K562 (cell line): ENCODE measurements at regions not wholly inside any gene's neighbourhood (a gene's known extent, or its start where the extent isn't known, plus 50 kb on each side); places are given as distances from the start of the nearest gene placed in this dataset.

Source experiments
- ATAC-seq: fragments of 200-7000 bp; cut with Tn5 transposase; 3 replicates; pipeline ENCODE4 v1.9.1; 2020; ENCODE audit warnings: moderate library complexity
- BruUV-seq: library from RNA; stranded (reverse); fragments of 400-500 nt; replicated peaks from 2 replicates; lab custom pipeline; 2021; lab: Mats Ljungman, UMichigan
- CTCF ChIA-PET: fragments of 300-600 bp; formaldehyde crosslinking; extraction: SDS; loops from one replicate; lab custom pipeline; 2021; ENCODE audit warnings: low intra/inter-chr PET ratio; lab: Yijun Ruan, JAX
- POLR2A ChIA-PET: fragments of 300-600, 350-650 bp; sonication (Branson Sonifier 250); formaldehyde crosslinking; extraction: SDS; loops from one replicate; lab custom pipeline; 2021; ENCODE audit warnings: antibody characterized with exemption, inconsistent platforms; lab: Yijun Ruan, JAX
- DNase-seq, 4 experiments: peaks; one replicate each; pipeline versions ENCODE4 v3.0.0 to v3.0.0-alpha.2; 2011 to 2018; ENCODE audit warnings: low spot score in 3 of 4, mixed read lengths in 3 of 4; ENCODE audit errors: extremely low read depth in 1 of 4
- FAIRE-seq: peaks from 2 replicates; lab custom pipeline; 2011; peaks lifted over from hg19 to GRCh38; lab: Jason Lieb, UNC
- H2AFZ ChIP-seq: 2 replicates; pipeline ENCODE4 v1.6.0; 2011; ENCODE audit warnings: low read depth, low read length, control low read depth, inconsistent platforms
- H3K27ac ChIP-seq: fragments of 200-600 bp; 3 replicates; pipeline ENCODE4 v1.8.0; 2011; ENCODE audit warnings: low read depth, mild to moderate bottlenecking, control low read depth, inconsistent platforms, low read length, moderate library complexity, mixed read lengths; ENCODE audit errors: extremely low read depth
- H3K27me3 ChIP-seq, 2 experiments: fragments of 300-600 bp in 1 of 2; 2 replicates in 1 of 2; 3 replicates in 1 of 2; pipeline versions ENCODE4 v1.6.0 to v1.8.0; 2011; ENCODE audit warnings: inconsistent platforms in 2 of 2, low read length in 2 of 2, mild to moderate bottlenecking in 1 of 2, mixed read lengths in 1 of 2, moderate library complexity in 1 of 2; ENCODE audit not compliant: control insufficient read depth in 2 of 2, insufficient read depth in 2 of 2
- H3K36me3 ChIP-seq: fragments of 300-600 bp; 3 replicates; pipeline ENCODE4 v1.8.0; 2011; ENCODE audit warnings: mild to moderate bottlenecking, low read length, inconsistent platforms; ENCODE audit not compliant: control insufficient read depth, insufficient read depth
- H3K4me1 ChIP-seq, 2 experiments: fragments of 200-600 bp in 1 of 2; replicated peaks in 1 of 2; 2 replicates in 1 of 2; 3 replicates in 1 of 2; pipeline versions ENCODE4 v1.5.1 to v1.8.0; 2011; ENCODE audit warnings: inconsistent platforms in 2 of 2, low read length in 2 of 2, mild to moderate bottlenecking in 1 of 2, mixed read lengths in 1 of 2, moderate library complexity in 1 of 2; ENCODE audit not compliant: control insufficient read depth in 2 of 2, insufficient read depth in 2 of 2
- H3K4me2 ChIP-seq: 2 replicates; pipeline ENCODE4 v1.6.1; 2011; ENCODE audit warnings: low read length, control low read depth, inconsistent platforms, mixed read lengths; ENCODE audit not compliant: insufficient read depth
- H3K4me3 ChIP-seq: fragments of 200-600 bp; sonication (generic), shearing (Covaris generic); 2 replicates; pipeline ENCODE4 v1.5.1; 2016; ENCODE audit warnings: control low read depth, inconsistent platforms
- H3K79me2 ChIP-seq: fragments of 200-600 bp; 3 replicates; pipeline ENCODE4 v1.8.0; 2011; ENCODE audit warnings: low read length, inconsistent platforms; ENCODE audit not compliant: control insufficient read depth, insufficient read depth
- H3K9ac ChIP-seq, 2 experiments: 2 replicates each; pipeline versions ENCODE4 v1.6.0 to v1.6.1; 2011; ENCODE audit warnings: low read depth in 2 of 2, low read length in 2 of 2, control low read depth in 1 of 2, inconsistent platforms in 1 of 2, mild to moderate bottlenecking in 1 of 2, mixed read lengths in 1 of 2; ENCODE audit not compliant: insufficient read depth in 1 of 2
- H3K9me1 ChIP-seq: one replicate; pipeline ENCODE4 v1.6.0; 2011; ENCODE audit warnings: inconsistent platforms, mild to moderate bottlenecking, low read length, moderate library complexity; ENCODE audit not compliant: control insufficient read depth, insufficient read depth
- H3K9me3 ChIP-seq: replicated peaks from 2 replicates; pipeline ENCODE4 v1.5.1; 2011; ENCODE audit warnings: low read depth, low read length, inconsistent platforms; ENCODE audit not compliant: control insufficient read depth, insufficient read depth
- H4K20me1 ChIP-seq: replicated peaks from 2 replicates; pipeline ENCODE4 v1.6.1; 2011; ENCODE audit warnings: low read length, inconsistent platforms, mixed read lengths; ENCODE audit not compliant: control insufficient read depth, insufficient read depth
- CTCF ChIP-seq, 3 experiments: IDR thresholded peaks in 2 of 3; conservative IDR thresholded peaks in 1 of 3; 2 replicates each; pipeline ENCODE4 v1.5.1; 2011 to 2012; ENCODE audit warnings: low read length in 3 of 3, mild to moderate bottlenecking in 3 of 3, control low read depth in 2 of 3, improper control_type of control experiment in 1 of 3, inconsistent platforms in 1 of 3, low read depth in 1 of 3, mixed read lengths in 1 of 3, moderate library complexity in 1 of 3; ENCODE audit not compliant: insufficient read depth in 2 of 3
- ETV1 ChIP-seq: fragments of 450-650 bp; conservative IDR thresholded peaks from 2 replicates; pipeline ENCODE4 v1.6.1; 2016; ENCODE audit warnings: missing genetic modification characterization, control low read depth, low read depth, missing compliant biosample characterization
- GMEB1 ChIP-seq: fragments of 250-450 bp; sonication (Bioruptor Pico); IDR thresholded peaks from 2 replicates; pipeline ENCODE4 v1.4.0; 2020; ENCODE audit warnings: mild to moderate bottlenecking
- LCOR ChIP-seq: sonication (generic); formaldehyde crosslinking; IDR thresholded peaks from 2 replicates; pipeline ENCODE4 v1.8.0; 2022; ENCODE audit warnings: mild to moderate bottlenecking, missing genetic modification reagents
- NR0B1 ChIP-seq: fragments of 450-650 bp; IDR thresholded peaks from one replicate; pipeline ENCODE4 v1.6.1; 2018; ENCODE audit warnings: mild to moderate bottlenecking, moderate library complexity; ENCODE audit not compliant: partially characterized antibody
- NR2C2 ChIP-seq, 2 experiments: fragments of 200-800 bp in 1 of 2; sonication (Bioruptor generic) in 1 of 2; sonication (generic) in 1 of 2; formaldehyde crosslinking in 1 of 2; IDR thresholded peaks; 2 replicates each; pipeline versions ENCODE4 v1.6.1 to v1.8.0; 2016 to 2022; ENCODE audit warnings: mild to moderate bottlenecking in 1 of 2, missing compliant biosample characterization in 1 of 2, missing genetic modification characterization in 1 of 2, missing genetic modification reagents in 1 of 2
- SMAD1 ChIP-seq: fragments of 150-350 bp; IDR thresholded peaks from 2 replicates; pipeline ENCODE4 v1.6.1; 2014; ENCODE audit warnings: low read length, low read depth; ENCODE audit not compliant: partially characterized antibody
- TCFL5 ChIP-seq: fragments of 250-450 bp; sonication (Bioruptor Pico); conservative IDR thresholded peaks from 2 replicates; pipeline ENCODE4 v1.6.1; 2021; ENCODE audit warnings: mild to moderate bottlenecking, moderate library complexity, matching md5 sums
- ZNF174 ChIP-seq: fragments of 250-450 bp; sonication (Bioruptor Pico); IDR thresholded peaks from 2 replicates; pipeline ENCODE4 v1.4.0; 2020; ENCODE audit warnings: mild to moderate bottlenecking
- ZNF23 ChIP-seq: fragments of 250-450 bp; sonication (Bioruptor Pico); IDR thresholded peaks from 2 replicates; pipeline ENCODE4 v1.4.0; 2020; ENCODE audit warnings: mild to moderate bottlenecking
- ZNF280A ChIP-seq: fragments of 450-650 bp; IDR thresholded peaks from 2 replicates; pipeline ENCODE4 v1.6.1; 2018; ENCODE audit warnings: mild to moderate bottlenecking, low read depth; ENCODE audit not compliant: partially characterized antibody
- ZNF436 ChIP-seq: fragments of 250-450, 450-650 bp; sonication (Bioruptor Pico); formaldehyde crosslinking; IDR thresholded peaks from 2 replicates; pipeline ENCODE4 v1.7.0; 2020; ENCODE audit warnings: mild to moderate bottlenecking
- ZNF77 ChIP-seq: fragments of 250-450 bp; sonication (Bioruptor Pico); IDR thresholded peaks from 2 replicates; pipeline ENCODE4 v1.5.0; 2020
- WGBS: fragments of 100-300 bp; shearing (Covaris generic); methylation state at CpG from one replicate; pipeline ENCODE4 v1.1.6; 2016; ENCODE audit warnings: low coverage, mixed read lengths; ENCODE audit not compliant: insufficient coverage; ENCODE audit errors: missing lambda C conversion rate; 5-methylcytosine and 5-hydroxymethylcytosine counted together
- in situ Hi-C: fragments of 300-500 bp; cut with MboI; formaldehyde crosslinking; loops from 4 replicates; pipeline ENCODE4 v1.15.0; 2018; ENCODE audit warnings: inconsistent platforms, mixed read lengths
- intact Hi-C: fragments of 100-400 bp; cut with micrococcal nuclease; formaldehyde crosslinking; loops from 2 replicates; pipeline ENCODE4 v1.14.2; 2022

GRCh38 chr14:98347686-98348085, 924.3 kb downstream of the BCL11B start (continued):
- no peak for TF ChIP-seq NR2C2 (CRISPR knock-in tag; IDR thresholded peaks at IDR 0.05)
- TF ChIP-seq NR2C2 (tag; IDR thresholded peaks at IDR 0.05) = no peak
- no peak for TF ChIP-seq ZNF280A
- no peak for TF ChIP-seq NR0B1
- no peak for TF ChIP-seq ZNF23 (CRISPR knock-in tag)
- no peak for TF ChIP-seq SMAD1
- TF ChIP-seq ZNF174 (CRISPR knock-in tag) = no peak

- no peaks in the 10 kb centered on the region for H3K9me3 ChIP-seq
- BruUV-seq = no TSS peak
- no peaks in the 10 kb centered on the region for H3K36me3 ChIP-seq
- FAIRE-seq = no peak
- no peak overlapping the region for H3K9ac ChIP-seq
- no peaks in the 10 kb centered on the region for H4K20me1 ChIP-seq
- H3K79me2 ChIP-seq = no peaks in the 10 kb centered on the region
- H3K4me2 ChIP-seq = no peak overlapping the region
- H3K4me1 ChIP-seq = no peaks in the 10 kb centered on the region
- no peak overlapping the region for H2AFZ ChIP-seq
- ChIA-PET POLR2A (no interaction called here), CTCF (no interaction called here)
- no peak for DNase-seq
- no peak for ATAC-seq
- in situ Hi-C loops = no loop called here
- H3K27ac ChIP-seq = no peak overlapping the region
- H3K9me1 ChIP-seq = no peaks in the 10 kb centered on the region
- 0% methylated on average over 3 of the region's 3 CpGs for WGBS
- intact Hi-C loops = no loop called here
- H3K27me3 ChIP-seq = no peaks in the 10 kb centered on the region
- no peak overlapping the region for H3K4me3 ChIP-seq
- TF ChIP-seq CTCF (IDR thresholded peaks at IDR 0.05 in 2 of 3, conservative IDR thresholded peaks at IDR 0.05 in 1 of 3; ENCODE audit: insufficient read depth in 2 of 3, low read depth in 1 of 3, low read length in 3 of 3) (no peak), LCOR (CRISPR knock-in tag) (no peak), ZNF436 (no peak), ETV1 (tag) (no peak), GMEB1 (CRISPR knock-in tag) (no peak), ZNF77 (CRISPR knock-in tag) (no peak), TCFL5 (CRISPR knock-in tag) (no peak)
Measured at GRCh38 chr14:98348505-98348904, 923.5 kb downstream of the BCL11B start.
